GM12878 (cell line): ENCODE measurements at regions not wholly inside any gene's neighbourhood (a gene's known extent, or its start where the extent isn't known, plus 50 kb on each side); places are given as distances from the start of the nearest gene placed in this dataset.

Experiments used
- ATAC-seq: fragments of 200-7000 bp; cut with Tn5 transposase; 3 replicates; pipeline ENCODE4 v1.9.1; 2020; ENCODE audit warnings: mild to moderate bottlenecking, moderate library complexity
- BruUV-seq: library from RNA; stranded (reverse); fragments of 400-500 nt; replicated peaks from 2 replicates; lab custom pipeline; 2021; lab: Mats Ljungman, UMichigan
- CTCF ChIA-PET: fragments of 300-600 bp; sonication (Branson Sonifier 250); formaldehyde crosslinking; extraction: SDS; loops from one replicate; lab custom pipeline; 2021; ENCODE audit warnings: inconsistent platforms; lab: Yijun Ruan, JAX
- POLR2A ChIA-PET: fragments of 350-600 bp; formaldehyde crosslinking; extraction: SDS; loops from one replicate; lab custom pipeline; 2021; ENCODE audit warnings: inconsistent platforms; lab: Charles Lee
- RAD21 ChIA-PET: fragments of 300-600 bp; sonication (Branson Sonifier 250); formaldehyde crosslinking; loops from one replicate; lab custom pipeline; 2023; ENCODE audit warnings: antibody characterized with exemption; ENCODE audit not compliant: unreplicated experiment; lab: Charles Lee
- SMC1A ChIA-PET: fragments of 300-600 bp; sonication (Branson Sonifier 250); formaldehyde crosslinking; loops from one replicate; lab custom pipeline; 2023; ENCODE audit not compliant: unreplicated experiment, uncharacterized antibody; lab: Charles Lee
- DNase-seq: peaks from one replicate; pipeline ENCODE4 v3.0.0-alpha.2; 2011; ENCODE audit warnings: low read depth, low spot score
- FAIRE-seq: peaks from 3 replicates; lab custom pipeline; 2011; peaks lifted over from hg19 to GRCh38; lab: Jason Lieb, UNC
- H2AFZ ChIP-seq: 2 replicates; pipeline ENCODE4 v1.6.0; 2011; ENCODE audit warnings: low read depth, low read length, control low read depth; ENCODE audit not compliant: control insufficient read depth
- H3K27ac ChIP-seq: 2 replicates; pipeline ENCODE4 v1.5.1; 2011; ENCODE audit warnings: control low read depth; ENCODE audit not compliant: control insufficient read depth, insufficient read depth
- H3K27me3 ChIP-seq, 2 experiments: replicated peaks in 1 of 2; 2 replicates each; pipeline versions ENCODE4 v1.6.0 to v1.6.1; 2011; ENCODE audit warnings: low read length in 1 of 2; ENCODE audit not compliant: control insufficient read depth in 2 of 2, insufficient read depth in 2 of 2
- H3K36me3 ChIP-seq, 2 experiments: 2 replicates each; pipeline ENCODE4 v1.5.1; 2011; ENCODE audit warnings: low read length in 1 of 2; ENCODE audit not compliant: control insufficient read depth in 2 of 2, insufficient read depth in 2 of 2
- H3K4me1 ChIP-seq: 2 replicates; pipeline ENCODE4 v1.6.1; 2011; ENCODE audit warnings: mild to moderate bottlenecking, low read length, moderate library complexity, mixed read lengths; ENCODE audit not compliant: control insufficient read depth, insufficient read depth
- H3K4me2 ChIP-seq: 2 replicates; pipeline ENCODE4 v1.6.0; 2011; ENCODE audit warnings: control low read depth; ENCODE audit not compliant: control insufficient read depth, insufficient read depth
- H3K4me3 ChIP-seq: fragments of 200-600 bp; sonication (generic); 2 replicates; pipeline ENCODE4 v1.5.1; 2016
- H3K79me2 ChIP-seq: 2 replicates; pipeline ENCODE4 v1.6.0; 2011; ENCODE audit warnings: low read length; ENCODE audit not compliant: control insufficient read depth, insufficient read depth
- H3K9ac ChIP-seq: 2 replicates; pipeline ENCODE4 v1.8.0; 2011; ENCODE audit warnings: low read length, control low read depth, mixed read lengths; ENCODE audit not compliant: control insufficient read depth, insufficient read depth
- H3K9me3 ChIP-seq: replicated peaks from 3 replicates; pipeline ENCODE4 v1.5.1; 2011; ENCODE audit warnings: mild to moderate bottlenecking, low read length; ENCODE audit not compliant: control insufficient read depth, insufficient read depth
- H4K20me1 ChIP-seq: 2 replicates; pipeline ENCODE4 v1.6.0; 2011; ENCODE audit not compliant: control insufficient read depth, insufficient read depth
- CHD2 ChIP-seq: IDR thresholded peaks from 2 replicates; pipeline ENCODE4 v1.6.1; 2011; ENCODE audit warnings: low read depth, low read length, improper control_type of control experiment, borderline replicate concordance
- KDM1A ChIP-seq: fragments of 200-600 bp; sonication (generic); IDR thresholded peaks from 2 replicates; pipeline ENCODE4 v1.6.1; 2016; ENCODE audit warnings: borderline replicate concordance
- POLR2AphosphoS2 ChIP-seq: IDR thresholded peaks from 2 replicates; pipeline ENCODE4 v1.6.1; 2011; ENCODE audit warnings: low read depth, mild to moderate bottlenecking, low read length, improper control_type of control experiment, moderate library complexity
- WGBS: methylation state at CpG from one replicate; pipeline ENCODE4 v1.1.6; 2016; ENCODE audit warnings: low lambda C conversion rate; ENCODE audit not compliant: insufficient replicate concordance, insufficient coverage; ENCODE audit errors: missing lambda C conversion rate; 5-methylcytosine and 5-hydroxymethylcytosine counted together
- in situ Hi-C: fragments of 300-500 bp; cut with MboI; formaldehyde crosslinking; loops from 9 replicates; pipeline ENCODE4 v1.14.3; 2018; ENCODE audit warnings: mixed read lengths
- intact Hi-C: fragments of 100-400 bp; cut with micrococcal nuclease; formaldehyde crosslinking; loops from one replicate; pipeline ENCODE4 v1.14.2; 2022; ENCODE audit not compliant: unreplicated experiment

DNA sequence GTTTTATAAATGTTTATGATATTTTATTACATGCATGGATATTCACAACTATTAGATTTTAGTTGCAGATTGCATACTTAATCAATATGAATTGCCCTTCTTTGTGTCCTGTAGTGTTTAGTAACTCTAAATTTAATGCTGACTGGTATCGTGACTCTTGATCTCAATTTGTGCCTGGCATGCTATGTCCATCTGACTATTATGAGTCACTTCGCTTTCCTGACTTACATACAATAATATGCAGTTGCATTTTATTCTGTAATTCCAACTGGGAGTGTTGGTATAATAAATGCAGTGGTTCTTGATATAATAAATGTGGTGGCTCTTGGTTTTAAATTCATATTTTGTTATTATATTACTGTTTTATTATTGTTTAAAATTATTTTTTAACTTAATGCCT is 277.5 kb downstream of the LIG4 start:
- H3K27me3 ChIP-seq, result no peaks in the 10 kb centered on the region
- ATAC-seq (no peak), DNase-seq (no peak), FAIRE-seq (no peak)
- no peaks in the 10 kb centered on the region for H3K9me3 ChIP-seq
- H3K4me2 ChIP-seq, result no peak overlapping the region
- H3K79me2 ChIP-seq, result no peaks in the 10 kb centered on the region
- ChIA-PET SMC1A (no interaction called here), RAD21 (no interaction called here), POLR2A (no interaction called here), CTCF (no interaction called here)
- H3K27ac ChIP-seq, result no peak overlapping the region
- H3K36me3 ChIP-seq, result no peaks in the 10 kb centered on the region
- BruUV-seq, result no TSS peak
- no peaks in the 10 kb centered on the region for H3K4me1 ChIP-seq
- in situ Hi-C loops, result no loop called here
- intact Hi-C loops, result no loop called here
- no peak overlapping the region for H3K9ac ChIP-seq
- no peak overlapping the region for H3K4me3 ChIP-seq
- TF ChIP-seq KDM1A, result no peak
- H2AFZ ChIP-seq, result no peak overlapping the region
- WGBS, result 2% methylated on average over 2 of the region's 2 CpGs
- no peaks in the 10 kb centered on the region for H4K20me1 ChIP-seq

DNA sequence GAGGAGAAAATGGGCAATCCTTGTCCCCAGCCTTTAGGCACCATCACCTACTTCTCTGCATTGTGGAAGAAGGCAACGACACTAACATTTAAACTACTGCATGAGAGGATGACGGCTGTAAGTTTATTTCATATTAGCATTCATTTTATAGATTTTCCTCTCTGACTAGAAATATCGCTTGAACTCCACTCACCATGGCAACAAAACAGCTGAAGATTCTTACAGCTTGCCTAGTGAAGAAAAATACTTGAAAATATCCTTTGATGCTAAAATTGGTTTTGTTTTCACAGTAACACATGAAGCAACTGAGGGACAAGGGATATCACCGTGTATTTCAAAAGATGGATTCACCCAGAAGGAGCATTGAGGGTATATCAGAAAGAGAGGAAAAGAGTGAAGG is 284.3 kb downstream of the LIG4 start:
- WGBS, result 18% methylated on average over 4 of the region's 4 CpGs
- BruUV-seq, result no TSS peak
- SMC1A ChIA-PET, result no interaction called here
- Histone ChIP-seq H2AFZ (no peak overlapping the region), H3K27me3 (no peaks in the 10 kb centered on the region), H3K4me3 (no peak overlapping the region), H4K20me1 (no peaks in the 10 kb centered on the region), H3K4me2 (no peak overlapping the region), H3K27ac (no peak overlapping the region), H3K9me3 (no peaks in the 10 kb centered on the region), H3K4me1 (no peaks in the 10 kb centered on the region), H3K9ac (no peak overlapping the region), H3K36me3 (no peaks in the 10 kb centered on the region), H3K79me2 (no peaks in the 10 kb centered on the region)
- no peak for TF ChIP-seq POLR2AphosphoS2
- TF ChIP-seq CHD2, result no peak
- no peak for TF ChIP-seq KDM1A
- in situ Hi-C loops, result no loop called here
- CTCF ChIA-PET, result no interaction called here
- RAD21 ChIA-PET, result no interaction called here
- intact Hi-C loops, result no loop called here
- POLR2A ChIA-PET, result no interaction called here
- DNase-seq, result no peak
- no peak for ATAC-seq
- no peak for FAIRE-seq
